DOHH2 (cell line): ENCODE measurements at regions not wholly inside any gene's neighbourhood (a gene's known extent, or its start where the extent isn't known, plus 50 kb on each side); places are given as distances from the start of the nearest gene placed in this dataset.

Experiments
- H3F3A ChIP-seq: fragments of 200-600 bp; sonication (generic), shearing (Covaris generic); 2 replicates; pipeline ENCODE4 v1.6.0; 2016; ENCODE audit warnings: antibody characterized with exemption, mild to moderate bottlenecking; ENCODE audit not compliant: control insufficient read depth, insufficient read depth
- H3K27ac ChIP-seq: fragments of 200-600 bp; sonication (generic); 2 replicates; pipeline ENCODE4 v1.5.1; 2014; ENCODE audit warnings: low read depth, mild to moderate bottlenecking, low read length, moderate library complexity
- H3K27me3 ChIP-seq: fragments of 200-600 bp; sonication (generic); 2 replicates; pipeline ENCODE4 v1.6.1; 2014; ENCODE audit warnings: mild to moderate bottlenecking, low read length, mixed read lengths; ENCODE audit not compliant: control insufficient read depth
- H3K36me3 ChIP-seq: fragments of 200-600 bp; sonication (generic); 2 replicates; pipeline ENCODE4 v1.6.1; 2014; ENCODE audit warnings: mild to moderate bottlenecking, low read length, moderate library complexity, mixed read lengths; ENCODE audit not compliant: control insufficient read depth
- H3K4me1 ChIP-seq: fragments of 200-600 bp; sonication (generic); 2 replicates; pipeline ENCODE4 v1.6.1; 2014; ENCODE audit warnings: mild to moderate bottlenecking, low read length, mixed read lengths; ENCODE audit not compliant: control insufficient read depth
- H3K4me2 ChIP-seq: fragments of 200-600 bp; sonication (generic); 2 replicates; pipeline ENCODE4 v1.6.0; 2014; ENCODE audit warnings: mild to moderate bottlenecking, low read length, moderate library complexity
- H3K4me3 ChIP-seq: fragments of 200-600 bp; sonication (generic); 2 replicates; pipeline ENCODE4 v1.5.1; 2014; ENCODE audit warnings: mild to moderate bottlenecking, low read length, mixed read lengths
- H3K79me2 ChIP-seq: fragments of 200-600 bp; sonication (generic); 2 replicates; pipeline ENCODE4 v1.6.1; 2014; ENCODE audit warnings: mild to moderate bottlenecking, low read length, mixed read lengths; ENCODE audit not compliant: control insufficient read depth
- H3K9me2 ChIP-seq: fragments of 200-600 bp; sonication (generic); replicated peaks from 2 replicates; pipeline ENCODE4 v1.6.1; 2014; ENCODE audit warnings: mild to moderate bottlenecking, low read length, mixed read lengths; ENCODE audit not compliant: control insufficient read depth
- H3K9me3 ChIP-seq: fragments of 200-600 bp; sonication (generic); 2 replicates; pipeline ENCODE4 v1.6.1; 2014; ENCODE audit warnings: antibody characterized with exemption, low read length, mixed read lengths; ENCODE audit not compliant: control insufficient read depth, insufficient read depth
- H4K20me1 ChIP-seq: fragments of 200-600 bp; sonication (generic); 2 replicates; pipeline ENCODE4 v1.6.0; 2014; ENCODE audit warnings: low read depth, mild to moderate bottlenecking, antibody characterized with exemption, low read length, moderate library complexity; ENCODE audit not compliant: control insufficient read depth, insufficient read depth
- CTCF ChIP-seq: fragments of 200-600 bp; sonication (generic); IDR thresholded peaks from one replicate; pipeline ENCODE4 v1.5.1; 2014; ENCODE audit warnings: antibody characterized with exemption, mild to moderate bottlenecking, low read depth, low read length; ENCODE audit not compliant: poor library complexity, severe bottlenecking
- EZH2phosphoT487 ChIP-seq: fragments of 200-600 bp; sonication (generic); IDR thresholded peaks from 2 replicates; pipeline ENCODE4 v1.6.1; 2017; ENCODE audit warnings: borderline replicate concordance, mild to moderate bottlenecking, antibody characterized with exemption, low read length, moderate library complexity, mixed read lengths

DNA sequence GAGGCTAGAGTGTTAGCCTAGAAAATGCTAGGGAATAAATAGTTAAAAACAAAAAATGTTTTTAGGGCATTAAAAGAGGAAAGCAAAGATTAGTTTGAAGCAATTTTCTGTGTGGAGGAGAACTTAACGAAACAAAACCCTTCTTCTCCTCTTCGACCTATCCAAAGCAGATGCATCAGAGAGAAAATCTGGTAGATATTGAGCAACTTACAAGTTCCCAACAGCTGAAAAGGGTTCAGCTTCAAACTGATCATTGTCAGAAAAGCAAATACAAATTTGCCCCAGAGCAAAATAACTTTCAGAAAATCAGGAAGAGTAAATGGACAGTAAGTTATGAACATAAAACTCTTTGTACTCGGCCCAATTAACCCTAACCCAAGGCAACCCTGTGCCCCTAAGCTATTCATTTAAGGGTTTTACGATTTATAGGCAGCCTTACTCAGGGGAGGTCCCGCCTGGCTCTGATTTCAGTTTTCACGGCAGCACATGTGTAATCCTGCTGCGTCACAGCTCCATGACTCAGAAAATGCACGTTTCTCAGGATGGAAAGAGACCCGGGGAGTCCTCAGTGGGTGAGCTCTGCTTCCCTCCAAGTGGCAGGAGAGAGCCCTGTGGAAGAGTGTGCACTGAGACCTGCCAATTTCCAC lies 405.7 kb upstream of the SALL1 start:
- Histone ChIP-seq H3K9me2 (no peaks in the 10 kb centered on the region), H3K36me3 (no peaks in the 10 kb centered on the region), H3K4me3 (no peak overlapping the region), H4K20me1 (no peaks in the 10 kb centered on the region), H3K9me3 (no peaks in the 10 kb centered on the region), H3K4me2 (no peak overlapping the region), H3K4me1 (no peaks in the 10 kb centered on the region), H3F3A (no peaks in the 10 kb centered on the region), H3K79me2 (no peaks in the 10 kb centered on the region), H3K27me3 (no peaks in the 10 kb centered on the region), H3K27ac (no peak overlapping the region)
- no peak for TF ChIP-seq CTCF
- TF ChIP-seq EZH2phosphoT487 = no peak

DNA sequence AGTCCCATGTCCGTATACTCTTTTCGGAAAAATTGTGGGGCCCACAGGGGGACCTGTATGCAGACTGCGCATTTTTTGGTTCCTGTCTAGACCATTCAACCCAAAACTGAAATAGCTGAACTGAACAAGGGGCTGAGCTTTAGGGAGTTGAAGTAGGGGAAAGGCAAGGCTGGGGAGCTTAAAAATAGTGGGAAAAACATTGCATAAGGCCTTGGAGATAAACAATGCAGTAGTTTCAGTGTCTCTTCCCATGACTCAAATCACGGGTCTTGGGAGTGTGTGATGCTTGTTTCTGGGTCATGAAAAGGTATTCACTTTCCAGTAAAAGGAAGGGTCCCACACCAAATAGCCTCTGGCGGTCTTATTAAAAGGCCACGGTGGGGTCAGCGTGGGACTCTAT lies 402.8 kb upstream of the SALL1 start:
- H3K4me2 ChIP-seq = no peak overlapping the region
- H3K79me2 ChIP-seq = no peaks in the 10 kb centered on the region
- no peaks in the 10 kb centered on the region for H3K4me1 ChIP-seq

DNA sequence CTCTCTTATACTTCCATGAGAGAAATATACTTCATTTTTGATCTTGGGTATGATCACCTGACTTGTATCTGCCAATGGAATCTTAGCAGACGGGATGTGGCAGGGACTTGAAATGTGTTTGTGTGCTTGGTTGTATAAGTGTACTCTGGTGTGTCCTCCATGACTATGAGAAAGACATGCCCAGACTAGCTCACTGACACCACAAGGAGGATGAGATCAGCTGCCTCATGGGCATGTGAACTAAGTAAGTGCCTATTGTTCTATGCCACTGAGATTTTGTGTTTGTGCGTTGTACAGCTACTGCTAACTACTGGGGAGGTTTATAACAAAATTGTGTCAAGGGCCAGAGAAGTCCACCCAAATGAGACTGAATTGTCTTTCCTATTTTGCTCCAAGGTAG lies 402.2 kb upstream of the SALL1 start:
- H3K36me3 ChIP-seq = no peaks in the 10 kb centered on the region
- H4K20me1 ChIP-seq = no peaks in the 10 kb centered on the region
- no peaks in the 10 kb centered on the region for H3F3A ChIP-seq
- no peak overlapping the region for H3K27ac ChIP-seq
- TF ChIP-seq CTCF = no peak
- no peak for TF ChIP-seq EZH2phosphoT487
- H3K79me2 ChIP-seq = no peaks in the 10 kb centered on the region
- no peaks in the 10 kb centered on the region for H3K9me3 ChIP-seq
- no peak overlapping the region for H3K4me3 ChIP-seq
- H3K27me3 ChIP-seq = no peaks in the 10 kb centered on the region
- H3K9me2 ChIP-seq = no peaks in the 10 kb centered on the region
- no peaks in the 10 kb centered on the region for H3K4me1 ChIP-seq
- no peak overlapping the region for H3K4me2 ChIP-seq

More for the DNA sequence above, 402.8 kb upstream of the SALL1 start:
- TF ChIP-seq EZH2phosphoT487 (no peak), CTCF (no peak)
- Histone ChIP-seq H3F3A (no peaks in the 10 kb centered on the region), H3K9me3 (no peaks in the 10 kb centered on the region), H3K9me2 (no peaks in the 10 kb centered on the region), H3K27me3 (no peaks in the 10 kb centered on the region), H3K36me3 (no peaks in the 10 kb centered on the region), H4K20me1 (no peaks in the 10 kb centered on the region), H3K27ac (no peak overlapping the region), H3K4me3 (no peak overlapping the region)
